Karpas-422 (cell line): ENCODE measurements at regions not wholly inside any gene's neighbourhood (a gene's known extent, or its start where the extent isn't known, plus 50 kb on each side); places are given as distances from the start of the nearest gene placed in this dataset.

Source experiments
- DNase-seq: peaks from one replicate; pipeline ENCODE4 v3.0.0-alpha.2; 2015
- H2AFZ ChIP-seq: fragments of 200-600 bp; sonication (generic); 2 replicates; pipeline ENCODE4 v1.6.1; 2014; ENCODE audit warnings: antibody characterized with exemption, low read length, mixed read lengths
- H3K27ac ChIP-seq: fragments of 200-600 bp; sonication (generic); 2 replicates; pipeline ENCODE4 v1.5.1; 2014; ENCODE audit warnings: mild to moderate bottlenecking, low read length, moderate library complexity
- H3K27me3 ChIP-seq: fragments of 200-600 bp; sonication (generic); 2 replicates; pipeline ENCODE4 v1.6.1; 2014; ENCODE audit warnings: low read length, mixed read lengths
- H3K36me3 ChIP-seq: fragments of 200-600 bp; sonication (generic); 2 replicates; pipeline ENCODE4 v1.6.1; 2014; ENCODE audit warnings: low read length, mixed read lengths; ENCODE audit not compliant: insufficient read depth
- H3K4me1 ChIP-seq: fragments of 200-600 bp; sonication (generic); 2 replicates; pipeline ENCODE4 v1.6.1; 2014; ENCODE audit warnings: mild to moderate bottlenecking, low read length, mixed read lengths
- H3K4me2 ChIP-seq: fragments of 200-600 bp; sonication (generic); 2 replicates; pipeline ENCODE4 v1.6.1; 2014; ENCODE audit warnings: low read length, low read depth, mild to moderate bottlenecking; ENCODE audit not compliant: poor library complexity, severe bottlenecking
- H3K4me3 ChIP-seq: fragments of 200-600 bp; sonication (generic); 2 replicates; pipeline ENCODE4 v1.5.1; 2014; ENCODE audit warnings: mild to moderate bottlenecking, antibody characterized with exemption, low read length, mixed read lengths
- H3K79me2 ChIP-seq: fragments of 200-600 bp; sonication (generic); 2 replicates; pipeline ENCODE4 v1.6.1; 2014; ENCODE audit warnings: mild to moderate bottlenecking, low read length, mixed read lengths
- H3K9ac ChIP-seq: fragments of 200-600 bp; sonication (generic); 2 replicates; pipeline ENCODE4 v1.6.0; 2014; ENCODE audit warnings: low read length
- H3K9me2 ChIP-seq: fragments of 200-600 bp; sonication (generic), shearing (Covaris generic); replicated peaks from 2 replicates; pipeline ENCODE4 v1.6.0; 2014; ENCODE audit warnings: mild to moderate bottlenecking, low read length, moderate library complexity; ENCODE audit not compliant: insufficient read depth
- H3K9me3 ChIP-seq: fragments of 300-700, 200-600 bp; sonication (generic); 2 replicates; pipeline ENCODE4 v1.6.1; 2014; ENCODE audit warnings: low read length, mixed read lengths
- H4K20me1 ChIP-seq: fragments of 200-600 bp; sonication (generic); 2 replicates; pipeline ENCODE4 v1.6.1; 2014; ENCODE audit warnings: mild to moderate bottlenecking, antibody characterized with exemption, low read length, low read depth; ENCODE audit not compliant: insufficient read depth

DNA sequence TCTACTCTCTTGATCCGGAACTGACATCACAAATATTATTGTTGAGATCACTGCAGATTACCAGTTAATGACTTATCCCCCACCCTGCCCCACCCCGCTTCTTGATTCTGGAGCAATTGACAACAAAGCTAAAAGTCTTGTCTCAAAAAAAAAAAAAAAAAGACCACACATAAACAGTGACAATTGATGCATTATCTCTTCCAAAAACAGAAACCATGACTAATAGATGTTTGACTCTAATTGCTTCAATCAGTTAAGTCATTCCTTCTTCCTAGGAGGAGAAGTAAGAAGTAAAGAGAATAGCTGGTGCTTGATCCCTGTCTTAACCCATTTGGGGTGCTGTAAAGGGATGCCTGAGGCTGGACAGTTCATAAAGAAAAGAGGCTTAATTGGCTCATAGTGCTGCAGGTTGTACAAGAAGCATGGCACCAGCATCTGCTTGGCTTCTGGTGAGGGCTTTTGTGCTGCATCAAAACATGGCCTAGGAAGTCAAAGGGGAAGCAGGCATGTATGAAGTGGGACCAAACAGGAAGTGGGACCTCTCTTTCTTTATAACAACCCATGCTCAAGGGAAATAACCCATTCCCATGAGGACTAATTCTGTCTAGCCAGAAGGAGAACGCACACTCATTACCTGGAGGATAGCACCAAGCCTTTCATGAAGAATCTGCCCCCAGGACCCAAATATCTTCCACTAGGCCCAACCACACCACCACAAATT is 158.7 kb downstream of the TMEM167A start:
- Histone ChIP-seq H3K4me2 (no peak overlapping the region), H3K36me3 (no peaks in the 10 kb centered on the region), H3K9me2 (no peaks in the 10 kb centered on the region), H3K4me1 (no peaks in the 10 kb centered on the region), H3K9me3 (no peaks in the 10 kb centered on the region), H3K4me3 (no peak overlapping the region), H3K27ac (no peak overlapping the region), H4K20me1 (no peaks in the 10 kb centered on the region), H3K9ac (no peak overlapping the region), H3K27me3 (no peaks in the 10 kb centered on the region), H2AFZ (no peak overlapping the region), H3K79me2 (no peaks in the 10 kb centered on the region)
- DNase-seq = no peak

DNA sequence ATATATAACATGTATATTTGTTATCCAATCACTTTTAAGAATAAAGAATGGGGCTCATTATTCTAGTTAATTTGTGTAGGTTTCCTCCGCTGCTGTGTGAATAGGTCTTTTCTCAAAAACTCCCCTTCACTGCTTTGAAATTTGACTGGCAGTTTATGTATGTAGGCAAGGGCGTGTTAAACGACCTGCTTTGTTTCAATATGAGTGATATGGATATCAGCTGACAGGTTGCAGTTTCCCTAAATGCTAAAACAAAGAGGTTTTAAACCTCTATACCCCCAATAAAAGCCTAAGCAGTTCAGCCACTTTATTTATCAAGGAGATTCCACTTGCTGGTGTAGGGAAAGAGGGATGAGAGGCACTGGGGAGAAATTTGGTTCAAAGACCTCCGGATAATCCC is 159.6 kb downstream of the TMEM167A start:
- no peaks in the 10 kb centered on the region for H3K9me2 ChIP-seq
- no peak overlapping the region for H3K27ac ChIP-seq
- H3K9me3 ChIP-seq = no peaks in the 10 kb centered on the region
- no peaks in the 10 kb centered on the region for H3K79me2 ChIP-seq
- H3K4me2 ChIP-seq = no peak overlapping the region
- H3K36me3 ChIP-seq = no peaks in the 10 kb centered on the region
- no peak overlapping the region for H2AFZ ChIP-seq
- H3K9ac ChIP-seq = no peak overlapping the region
- no peaks in the 10 kb centered on the region for H3K4me1 ChIP-seq
- no peaks in the 10 kb centered on the region for H3K27me3 ChIP-seq
- H3K4me3 ChIP-seq = no peak overlapping the region
- no peak for DNase-seq
- H4K20me1 ChIP-seq = no peaks in the 10 kb centered on the region

DNA sequence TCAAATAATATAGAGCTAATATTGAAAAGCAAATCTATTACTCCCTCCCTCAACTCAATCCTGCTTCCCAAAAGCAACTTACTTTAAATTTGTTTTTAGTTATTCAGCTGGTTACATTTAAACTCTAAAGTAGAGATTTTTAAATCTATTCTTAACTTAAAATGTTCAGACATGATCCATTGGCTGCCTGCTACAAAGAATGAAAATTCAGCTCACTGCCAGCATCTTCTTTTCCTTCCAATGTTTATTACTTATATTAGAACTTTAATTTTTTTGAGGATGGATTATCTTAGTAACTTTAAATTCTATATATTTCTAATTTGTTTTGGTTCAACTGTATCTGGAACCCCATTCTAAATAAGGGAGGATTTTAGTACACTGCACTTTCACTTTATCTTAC is 163.2 kb downstream of the TMEM167A start:
- no peak overlapping the region for H2AFZ ChIP-seq
- H3K4me2 ChIP-seq = no peak overlapping the region
- no peaks in the 10 kb centered on the region for H3K9me3 ChIP-seq
- H3K79me2 ChIP-seq = no peaks in the 10 kb centered on the region
- no peak overlapping the region for H3K9ac ChIP-seq
- DNase-seq = no peak
- H3K27me3 ChIP-seq = no peaks in the 10 kb centered on the region
- no peaks in the 10 kb centered on the region for H3K4me1 ChIP-seq
- no peak overlapping the region for H3K27ac ChIP-seq
- H3K4me3 ChIP-seq = no peak overlapping the region
- no peaks in the 10 kb centered on the region for H3K36me3 ChIP-seq
- H3K9me2 ChIP-seq = no peaks in the 10 kb centered on the region
- H4K20me1 ChIP-seq = no peaks in the 10 kb centered on the region

DNA sequence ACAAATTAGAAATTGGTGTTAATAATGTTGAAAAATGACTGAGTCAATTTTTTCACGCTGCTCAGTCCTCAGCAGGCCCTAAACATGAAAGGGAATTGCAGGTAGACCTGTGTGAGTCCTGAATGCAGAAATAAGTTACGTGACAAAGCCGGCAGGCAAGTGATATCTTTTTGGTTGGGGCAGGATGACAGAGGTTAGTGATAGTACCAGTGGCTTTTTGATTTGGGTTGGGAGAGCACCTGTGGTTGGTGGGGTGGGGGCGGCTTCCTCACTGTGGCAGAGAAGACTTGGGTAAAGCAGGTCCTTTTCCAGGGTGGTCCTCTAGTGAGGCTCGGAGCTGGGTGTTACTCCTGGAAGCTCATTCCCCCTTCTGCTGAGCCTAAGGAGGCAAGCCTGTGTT is 164.7 kb downstream of the TMEM167A start:
- no peaks in the 10 kb centered on the region for H3K36me3 ChIP-seq
- no peak overlapping the region for H3K27ac ChIP-seq
- H4K20me1 ChIP-seq = no peaks in the 10 kb centered on the region
- no peaks in the 10 kb centered on the region for H3K9me2 ChIP-seq
- no peaks in the 10 kb centered on the region for H3K4me1 ChIP-seq
- H3K4me3 ChIP-seq = no peak overlapping the region
- no peaks in the 10 kb centered on the region for H3K9me3 ChIP-seq
- no peak overlapping the region for H2AFZ ChIP-seq
- H3K4me2 ChIP-seq = no peak overlapping the region
- no peak for DNase-seq
- H3K9ac ChIP-seq = no peak overlapping the region
- H3K79me2 ChIP-seq = no peaks in the 10 kb centered on the region
- H3K27me3 ChIP-seq = no peaks in the 10 kb centered on the region

DNA sequence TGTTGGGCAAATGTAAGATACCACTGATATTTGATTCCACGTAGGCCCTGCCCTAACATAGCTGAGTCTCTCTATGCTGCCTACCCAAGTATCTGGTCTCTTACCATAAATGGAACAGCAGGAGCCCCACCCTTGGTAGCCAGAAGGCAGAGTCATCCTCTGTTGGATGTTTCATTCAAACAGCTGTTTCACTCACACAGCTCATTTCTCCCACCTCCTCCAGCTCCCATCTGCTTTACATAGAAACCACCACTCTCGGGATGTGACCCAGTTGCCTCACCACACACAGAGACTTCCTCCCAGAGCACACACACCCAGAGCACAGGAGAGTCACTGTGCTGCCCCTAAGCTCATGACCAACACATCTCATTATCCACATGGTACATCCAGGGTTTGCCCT is 165.3 kb downstream of the TMEM167A start:
- H3K27me3 ChIP-seq = no peaks in the 10 kb centered on the region
- H4K20me1 ChIP-seq = no peaks in the 10 kb centered on the region
- H2AFZ ChIP-seq = no peak overlapping the region
- H3K4me3 ChIP-seq = no peak overlapping the region
- H3K36me3 ChIP-seq = no peaks in the 10 kb centered on the region
- H3K4me2 ChIP-seq = no peak overlapping the region
- H3K9me3 ChIP-seq = no peaks in the 10 kb centered on the region
- DNase-seq = no peak
- no peaks in the 10 kb centered on the region for H3K79me2 ChIP-seq
- H3K9ac ChIP-seq = no peak overlapping the region
- no peaks in the 10 kb centered on the region for H3K9me2 ChIP-seq
- no peak overlapping the region for H3K27ac ChIP-seq
- H3K4me1 ChIP-seq = no peaks in the 10 kb centered on the region

DNA sequence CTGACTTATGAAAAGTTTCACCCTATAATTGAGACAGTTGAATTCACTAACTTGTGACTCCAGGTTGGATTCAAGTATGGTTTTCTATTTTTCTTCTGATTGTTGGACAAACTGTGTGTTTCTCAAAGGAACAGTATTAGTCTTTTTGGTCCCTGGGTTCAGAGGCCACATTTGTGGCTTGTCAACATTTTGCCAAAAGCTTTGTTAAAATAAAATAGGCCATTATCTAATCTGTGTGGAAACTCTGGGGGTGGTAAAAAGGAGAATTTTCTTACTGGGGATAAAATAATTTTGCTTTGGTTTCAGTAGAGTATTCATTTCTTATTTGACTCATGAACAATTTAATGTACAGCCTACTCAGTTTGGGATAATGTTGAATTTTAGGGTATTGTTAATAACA is 166.3 kb downstream of the TMEM167A start:
- DNase-seq = no peak
- H3K9me2 ChIP-seq = no peaks in the 10 kb centered on the region
- H3K9ac ChIP-seq = no peak overlapping the region
- H3K27ac ChIP-seq = no peak overlapping the region
- H3K36me3 ChIP-seq = no peaks in the 10 kb centered on the region
- H4K20me1 ChIP-seq = no peaks in the 10 kb centered on the region
- no peak overlapping the region for H3K4me2 ChIP-seq
- no peaks in the 10 kb centered on the region for H3K79me2 ChIP-seq
- H3K27me3 ChIP-seq = no peaks in the 10 kb centered on the region
- H2AFZ ChIP-seq = no peak overlapping the region
- no peak overlapping the region for H3K4me3 ChIP-seq
- H3K4me1 ChIP-seq = no peaks in the 10 kb centered on the region
- H3K9me3 ChIP-seq = no peaks in the 10 kb centered on the region

DNA sequence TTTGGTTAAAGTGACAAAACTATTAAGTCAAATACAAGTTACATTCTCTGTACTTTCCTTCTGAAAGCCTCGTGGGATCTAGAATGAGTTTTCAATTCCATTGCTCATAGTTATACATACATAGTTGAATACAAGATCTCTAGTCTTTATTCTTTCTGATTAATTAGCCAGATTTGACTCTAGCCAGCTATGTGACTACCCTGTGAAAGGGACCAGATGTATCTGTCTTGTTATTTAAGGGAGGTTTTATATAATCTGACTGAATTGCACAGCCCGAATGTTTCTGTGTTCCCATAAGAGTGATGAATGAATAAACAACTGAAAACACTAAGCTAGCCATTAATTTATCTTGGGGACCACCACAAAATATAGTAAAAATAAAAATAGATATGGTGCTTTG is 166.7 kb downstream of the TMEM167A start:
- H3K79me2 ChIP-seq = no peaks in the 10 kb centered on the region
- H3K4me2 ChIP-seq = no peak overlapping the region
- H3K27ac ChIP-seq = no peak overlapping the region
- no peaks in the 10 kb centered on the region for H3K36me3 ChIP-seq
- no peaks in the 10 kb centered on the region for H4K20me1 ChIP-seq
- H3K9me2 ChIP-seq = no peaks in the 10 kb centered on the region
- no peak overlapping the region for H2AFZ ChIP-seq
- H3K9me3 ChIP-seq = no peaks in the 10 kb centered on the region
- no peaks in the 10 kb centered on the region for H3K4me1 ChIP-seq
- no peaks in the 10 kb centered on the region for H3K27me3 ChIP-seq
- H3K9ac ChIP-seq = no peak overlapping the region
- DNase-seq = no peak
- no peak overlapping the region for H3K4me3 ChIP-seq

DNA sequence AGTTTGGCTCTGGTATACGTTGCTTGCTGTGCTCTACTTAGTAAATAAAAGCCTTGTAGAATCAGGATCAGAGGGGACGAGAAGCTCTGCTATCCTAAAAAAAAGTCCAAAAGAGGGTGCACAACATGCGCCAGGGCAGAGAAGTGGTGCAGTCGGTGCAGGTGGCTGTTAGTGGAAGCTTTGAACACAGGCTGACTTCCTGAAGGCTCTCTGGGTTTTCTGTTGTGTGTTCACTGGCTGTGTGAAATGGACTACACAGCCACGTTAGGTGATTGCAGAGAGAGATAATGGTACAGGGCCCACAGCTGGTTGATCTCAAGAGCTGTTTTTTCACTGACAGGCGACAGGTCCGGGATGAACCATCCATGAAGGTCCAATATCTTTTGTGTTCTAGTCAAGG is 167.4 kb downstream of the TMEM167A start:
- Histone ChIP-seq H3K9me2 (no peaks in the 10 kb centered on the region), H3K9me3 (no peaks in the 10 kb centered on the region), H3K36me3 (no peaks in the 10 kb centered on the region), H3K4me3 (no peak overlapping the region), H4K20me1 (no peaks in the 10 kb centered on the region), H2AFZ (no peak overlapping the region), H3K27me3 (no peaks in the 10 kb centered on the region), H3K27ac (no peak overlapping the region), H3K79me2 (no peaks in the 10 kb centered on the region), H3K4me2 (no peak overlapping the region), H3K9ac (no peak overlapping the region), H3K4me1 (no peaks in the 10 kb centered on the region)
- no peak for DNase-seq
